Caco-2 (cell line): ENCODE measurements at regions not wholly inside any gene's neighbourhood (a gene's known extent, or its start where the extent isn't known, plus 50 kb on each side); places are given as distances from the start of the nearest gene placed in this dataset.

Source experiments
- BruUV-seq: library from RNA; stranded (reverse); fragments of 400-500 nt; replicated peaks from 2 replicates; lab custom pipeline; 2021; lab: Mats Ljungman, UMichigan
- CTCF ChIA-PET: fragments of 300-600 bp; sonication (Branson Sonifier 250); formaldehyde crosslinking; loops from one replicate; lab custom pipeline; 2022; ENCODE audit warnings: antibody characterized with exemption; lab: Charles Lee
- POLR2A ChIA-PET: fragments of 300-600 bp; sonication (Branson Sonifier 250); formaldehyde crosslinking; loops from one replicate; lab custom pipeline; 2022; ENCODE audit warnings: antibody characterized with exemption; lab: Charles Lee
- DNase-seq, 2 experiments: peaks; one replicate each; pipeline versions ENCODE4 v3.0.0 to v3.0.0-alpha.2; 2020 to 2022
- H3K27me3 ChIP-seq: replicated peaks from 2 replicates; pipeline ENCODE4 v1.6.0; 2011; ENCODE audit warnings: low read length; ENCODE audit not compliant: control insufficient read depth, insufficient read depth
- H3K36me3 ChIP-seq: 2 replicates; pipeline ENCODE4 v1.5.1; 2011; ENCODE audit warnings: low read length; ENCODE audit not compliant: control insufficient read depth, insufficient read depth
- H3K4me1 ChIP-seq: fragments of 250-450 bp; sonication (Bioruptor Pico); 2 replicates; pipeline ENCODE4 v1.5.1; 2020; ENCODE audit warnings: mild to moderate bottlenecking
- H3K4me3 ChIP-seq: 2 replicates; pipeline ENCODE4 v1.5.1; 2011; ENCODE audit warnings: low read depth, mild to moderate bottlenecking, control low read depth, low read length
- H3K9me3 ChIP-seq: fragments of 250-450 bp; sonication (Bioruptor Pico); 2 replicates; pipeline ENCODE4 v1.5.1; 2020; ENCODE audit warnings: mild to moderate bottlenecking, moderate library complexity
- H3K27ac Mint-ChIP-seq: one replicate; pipeline ENCODE4 v1.8.0; 2022; ENCODE audit warnings: mixed read lengths; ENCODE audit not compliant: unreplicated experiment
- H3K27me3 Mint-ChIP-seq: one replicate; pipeline ENCODE4 v1.8.0; 2022; ENCODE audit warnings: mixed read lengths; ENCODE audit not compliant: insufficient read depth, unreplicated experiment
- H3K36me3 Mint-ChIP-seq: one replicate; pipeline ENCODE4 v1.8.0; 2022; ENCODE audit warnings: mild to moderate bottlenecking, mixed read lengths; ENCODE audit not compliant: insufficient read depth, unreplicated experiment
- H3K4me1 Mint-ChIP-seq: one replicate; pipeline ENCODE4 v1.8.0; 2022; ENCODE audit warnings: low read depth, mixed read lengths; ENCODE audit not compliant: unreplicated experiment
- H3K4me3 Mint-ChIP-seq: one replicate; pipeline ENCODE4 v1.8.0; 2022; ENCODE audit warnings: mild to moderate bottlenecking, moderate library complexity, mixed read lengths; ENCODE audit not compliant: unreplicated experiment
- H3K9me3 Mint-ChIP-seq: one replicate; pipeline ENCODE4 v1.8.0; 2022; ENCODE audit warnings: mixed read lengths; ENCODE audit not compliant: unreplicated experiment
- intact Hi-C: fragments of 100-400 bp; cut with micrococcal nuclease; formaldehyde crosslinking; loops from one replicate; pipeline ENCODE4 v1.10.0; 2022; ENCODE audit not compliant: unreplicated experiment
- TF ChIP-seq, protein P1 (sequence below), 2 experiments: fragments of 200-600 bp in 1 of 2; IDR thresholded peaks; 1 replicate in 1 of 2; 2 replicates in 1 of 2; pipeline versions ENCODE4 v1.5.1 to v1.8.0; 2011 to 2022; ENCODE audit warnings: antibody characterized with exemption in 1 of 2, control low read depth in 1 of 2, inconsistent platforms in 1 of 2, low read depth in 1 of 2, low read length in 1 of 2, mild to moderate bottlenecking in 1 of 2, moderate library complexity in 1 of 2; ENCODE audit not compliant: insufficient read depth in 1 of 2, severe bottlenecking in 1 of 2, unreplicated experiment in 1 of 2

DNA sequence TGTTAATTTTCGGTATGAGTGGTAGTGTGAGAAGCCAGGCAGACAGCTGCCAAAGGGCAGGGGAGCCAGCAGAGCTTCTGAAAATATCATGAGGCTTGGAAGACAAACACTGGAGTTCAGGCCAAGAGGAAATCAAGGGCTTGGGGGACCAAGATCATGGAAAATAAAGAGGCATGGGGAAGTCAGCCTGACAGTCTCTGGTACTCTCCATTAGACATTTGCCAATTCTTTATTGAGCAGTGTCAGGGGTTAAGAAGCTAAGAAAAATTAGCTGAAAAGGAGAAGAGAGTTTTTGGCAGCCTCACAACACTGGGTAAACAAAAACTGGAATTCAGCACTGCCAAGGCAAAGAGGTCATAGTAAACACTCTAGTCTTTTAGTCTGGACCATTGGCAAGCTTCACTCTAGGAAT is 612.7 kb downstream of the EPHA4 start:
- Histone ChIP-seq H3K9me3 (no peaks in the 10 kb centered on the region), H3K36me3 (no peaks in the 10 kb centered on the region), H3K4me3 (no peak overlapping the region), H3K27me3 (no peaks in the 10 kb centered on the region; the same call in 1 of the 2 replicates), H3K4me1 (no peaks in the 10 kb centered on the region)
- no TSS peak for BruUV-seq
- Mint-ChIP-seq H3K36me3 (no peaks in the 10 kb centered on the region), H3K27ac (no peak overlapping the region), H3K4me1 (no peaks in the 10 kb centered on the region), H3K9me3 (no peaks in the 10 kb centered on the region), H3K4me3 (no peak overlapping the region), H3K27me3 (peaks cover 3% of the 10 kb centered on the region)
- TF ChIP-seq, protein P1, sequence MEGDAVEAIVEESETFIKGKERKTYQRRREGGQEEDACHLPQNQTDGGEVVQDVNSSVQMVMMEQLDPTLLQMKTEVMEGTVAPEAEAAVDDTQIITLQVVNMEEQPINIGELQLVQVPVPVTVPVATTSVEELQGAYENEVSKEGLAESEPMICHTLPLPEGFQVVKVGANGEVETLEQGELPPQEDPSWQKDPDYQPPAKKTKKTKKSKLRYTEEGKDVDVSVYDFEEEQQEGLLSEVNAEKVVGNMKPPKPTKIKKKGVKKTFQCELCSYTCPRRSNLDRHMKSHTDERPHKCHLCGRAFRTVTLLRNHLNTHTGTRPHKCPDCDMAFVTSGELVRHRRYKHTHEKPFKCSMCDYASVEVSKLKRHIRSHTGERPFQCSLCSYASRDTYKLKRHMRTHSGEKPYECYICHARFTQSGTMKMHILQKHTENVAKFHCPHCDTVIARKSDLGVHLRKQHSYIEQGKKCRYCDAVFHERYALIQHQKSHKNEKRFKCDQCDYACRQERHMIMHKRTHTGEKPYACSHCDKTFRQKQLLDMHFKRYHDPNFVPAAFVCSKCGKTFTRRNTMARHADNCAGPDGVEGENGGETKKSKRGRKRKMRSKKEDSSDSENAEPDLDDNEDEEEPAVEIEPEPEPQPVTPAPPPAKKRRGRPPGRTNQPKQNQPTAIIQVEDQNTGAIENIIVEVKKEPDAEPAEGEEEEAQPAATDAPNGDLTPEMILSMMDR (IDR thresholded peaks at IDR 0.05; ENCODE audit: insufficient read depth in 1 of 2, low read depth in 1 of 2, low read length in 1 of 2, severe bottlenecking in 1 of 2, unreplicated experiment in 1 of 2): no peak
- intact Hi-C loops: no loop called here
- DNase-seq: no peak
- POLR2A ChIA-PET: no interaction called here
- CTCF ChIA-PET: no interaction called here

- H3K36me3 Mint-ChIP-seq: no peaks in the 10 kb centered on the region
- H3K27me3 Mint-ChIP-seq: peaks cover 3% of the 10 kb centered on the region
- Histone ChIP-seq H3K27me3 (no peaks in the 10 kb centered on the region; the same call in 1 of the 2 replicates), H3K4me3 (no peak overlapping the region), H3K4me1 (no peaks in the 10 kb centered on the region), H3K9me3 (no peaks in the 10 kb centered on the region), H3K36me3 (no peaks in the 10 kb centered on the region)
- no peak overlapping the region for H3K4me3 Mint-ChIP-seq
- no peaks in the 10 kb centered on the region for H3K4me1 Mint-ChIP-seq
- POLR2A ChIA-PET: no interaction called here
- no peak overlapping the region for H3K27ac Mint-ChIP-seq
- DNase-seq: no peak
- TF ChIP-seq, protein P1 (IDR thresholded peaks at IDR 0.05; ENCODE audit: insufficient read depth in 1 of 2, low read depth in 1 of 2, low read length in 1 of 2, severe bottlenecking in 1 of 2, unreplicated experiment in 1 of 2): no peak
- BruUV-seq: no TSS peak
- CTCF ChIA-PET: interaction anchor here (0.6 kb wide), 1 partner anchor 1078 kb away, joined by 3 read pairs; no protein-coding TSS in a partner anchor
- intact Hi-C loops: no loop called here
- no peaks in the 10 kb centered on the region for H3K9me3 Mint-ChIP-seq
Measured at GRCh38 chr2:220961143-220961860, 610.8 kb downstream of the EPHA4 start.

GRCh38 chr2:220962556-220962955 is 609.5 kb downstream of the EPHA4 start:
- ChIA-PET CTCF (no interaction called here), POLR2A (interaction anchor here (0.6 kb wide), 1 partner anchor 13 kb away, joined by 3 read pairs; no protein-coding TSS in a partner anchor)
- Mint-ChIP-seq H3K4me1 (no peaks in the 10 kb centered on the region), H3K27ac (no peak overlapping the region), H3K9me3 (no peaks in the 10 kb centered on the region), H3K4me3 (no peak overlapping the region), H3K27me3 (peaks cover 3% of the 10 kb centered on the region), H3K36me3 (no peaks in the 10 kb centered on the region)
- Histone ChIP-seq H3K4me1 (no peaks in the 10 kb centered on the region), H3K9me3 (no peaks in the 10 kb centered on the region), H3K4me3 (no peak overlapping the region), H3K27me3 (no peaks in the 10 kb centered on the region; the same call in 1 of the 2 replicates), H3K36me3 (no peaks in the 10 kb centered on the region)
- TF ChIP-seq, protein P1 (IDR thresholded peaks at IDR 0.05; ENCODE audit: insufficient read depth in 1 of 2, low read depth in 1 of 2, low read length in 1 of 2, severe bottlenecking in 1 of 2, unreplicated experiment in 1 of 2): no peak
- DNase-seq: no peak
- intact Hi-C loops: no loop called here
- BruUV-seq: no TSS peak
